Loucy (cell line): ENCODE measurements at regions not wholly inside any gene's neighbourhood (a gene's known extent, or its start where the extent isn't known, plus 50 kb on each side); places are given as distances from the start of the nearest gene placed in this dataset.

Experiments used
- H2AFZ ChIP-seq: fragments of 200-600 bp; sonication (generic); 2 replicates; pipeline ENCODE4 v1.6.0; 2016; ENCODE audit warnings: antibody characterized with exemption, mild to moderate bottlenecking, low read length, moderate library complexity
- H3F3A ChIP-seq: fragments of 200-600 bp; 2 replicates; pipeline ENCODE4 v1.6.0; 2016; ENCODE audit warnings: antibody characterized with exemption, low read depth, mild to moderate bottlenecking
- H3K27me3 ChIP-seq: fragments of 200-600 bp; sonication (generic); 2 replicates; pipeline ENCODE4 v1.6.1; 2014; ENCODE audit warnings: low read length, mild to moderate bottlenecking; ENCODE audit not compliant: insufficient read depth, poor library complexity, severe bottlenecking
- H3K36me3 ChIP-seq: fragments of 200-600 bp; sonication (generic); 2 replicates; pipeline ENCODE4 v1.6.1; 2016; ENCODE audit warnings: low read length; ENCODE audit not compliant: insufficient read depth
- H3K4me1 ChIP-seq: fragments of 200-600 bp; sonication (generic); 2 replicates; pipeline ENCODE4 v1.5.1; 2014; ENCODE audit warnings: low read length, mild to moderate bottlenecking; ENCODE audit not compliant: insufficient read depth, poor library complexity, severe bottlenecking
- H3K4me2 ChIP-seq: fragments of 200-600 bp; sonication (generic); 2 replicates; pipeline ENCODE4 v1.6.0; 2014; ENCODE audit warnings: antibody characterized with exemption, low read length, low read depth, mild to moderate bottlenecking; ENCODE audit not compliant: poor library complexity, severe bottlenecking
- H3K4me3 ChIP-seq: fragments of 200-600 bp; sonication (generic); 2 replicates; pipeline ENCODE4 v1.5.1; 2014; ENCODE audit warnings: low read length, mild to moderate bottlenecking, mixed read lengths; ENCODE audit not compliant: poor library complexity, severe bottlenecking
- H3K79me2 ChIP-seq: fragments of 200-600 bp; sonication (generic); 2 replicates; pipeline ENCODE4 v1.6.1; 2014; ENCODE audit warnings: low read length; ENCODE audit not compliant: insufficient read depth
- H3K9ac ChIP-seq: fragments of 200-600 bp; sonication (generic); 2 replicates; pipeline ENCODE4 v1.6.0; 2014; ENCODE audit warnings: mild to moderate bottlenecking, low read depth, low read length, moderate library complexity; ENCODE audit not compliant: poor library complexity, severe bottlenecking
- H3K9me2 ChIP-seq: fragments of 200-600 bp; sonication (generic); replicated peaks from 2 replicates; pipeline ENCODE4 v1.6.1; 2016; ENCODE audit warnings: low read depth, low read length, mixed read lengths
- H3K9me3 ChIP-seq: fragments of 200-600 bp; sonication (generic); 2 replicates; pipeline ENCODE4 v1.6.1; 2014; ENCODE audit warnings: mild to moderate bottlenecking, antibody characterized with exemption, low read length, low read depth; ENCODE audit not compliant: insufficient read depth
- H4K20me1 ChIP-seq: fragments of 200-600 bp; sonication (generic); 2 replicates; pipeline ENCODE4 v1.6.0; 2014; ENCODE audit warnings: antibody characterized with exemption, low read length, mild to moderate bottlenecking; ENCODE audit not compliant: insufficient read depth, poor library complexity, severe bottlenecking
- CTCF ChIP-seq: fragments of 200-600 bp; sonication (generic); conservative IDR thresholded peaks from 2 replicates; pipeline ENCODE4 v1.5.1; 2014; ENCODE audit warnings: mild to moderate bottlenecking, antibody characterized with exemption, low read length
- EZH2phosphoT487 ChIP-seq: fragments of 200-600 bp; IDR thresholded peaks from 2 replicates; pipeline ENCODE4 v1.6.1; 2018; ENCODE audit warnings: antibody characterized with exemption, mild to moderate bottlenecking, moderate library complexity, borderline replicate concordance

DNA sequence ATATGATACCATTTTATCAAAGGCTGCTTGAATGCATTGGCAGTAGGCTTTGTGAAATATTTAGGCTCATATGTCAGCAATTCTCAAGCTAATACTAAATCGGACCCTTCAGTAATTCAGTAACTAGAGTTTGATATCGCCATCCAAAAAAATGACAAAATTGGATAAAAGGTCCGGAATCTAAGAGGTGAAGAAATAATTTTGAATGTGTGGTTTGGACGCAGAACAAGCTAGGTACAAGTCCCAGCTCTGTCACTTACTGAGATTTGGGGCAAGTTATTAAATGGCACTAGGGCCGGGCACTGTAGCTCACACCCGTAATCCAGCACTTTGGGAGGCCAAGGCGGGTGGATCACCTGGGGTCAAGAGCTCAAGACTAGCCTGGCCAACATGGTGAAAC lies 956.5 kb downstream of the CDH11 start:
- H3F3A ChIP-seq: no peaks in the 10 kb centered on the region
- H3K36me3 ChIP-seq: no peaks in the 10 kb centered on the region
- H3K4me2 ChIP-seq: no peak overlapping the region
- no peaks in the 10 kb centered on the region for H4K20me1 ChIP-seq
- H2AFZ ChIP-seq: no peak overlapping the region
- H3K79me2 ChIP-seq: no peaks in the 10 kb centered on the region
- no peaks in the 10 kb centered on the region for H3K4me1 ChIP-seq
- H3K9me2 ChIP-seq: no peaks in the 10 kb centered on the region
- H3K27me3 ChIP-seq: no peaks in the 10 kb centered on the region
- no peak overlapping the region for H3K9ac ChIP-seq
- no peaks in the 10 kb centered on the region for H3K9me3 ChIP-seq
- TF ChIP-seq CTCF: no peak
- H3K4me3 ChIP-seq: no peak overlapping the region

DNA sequence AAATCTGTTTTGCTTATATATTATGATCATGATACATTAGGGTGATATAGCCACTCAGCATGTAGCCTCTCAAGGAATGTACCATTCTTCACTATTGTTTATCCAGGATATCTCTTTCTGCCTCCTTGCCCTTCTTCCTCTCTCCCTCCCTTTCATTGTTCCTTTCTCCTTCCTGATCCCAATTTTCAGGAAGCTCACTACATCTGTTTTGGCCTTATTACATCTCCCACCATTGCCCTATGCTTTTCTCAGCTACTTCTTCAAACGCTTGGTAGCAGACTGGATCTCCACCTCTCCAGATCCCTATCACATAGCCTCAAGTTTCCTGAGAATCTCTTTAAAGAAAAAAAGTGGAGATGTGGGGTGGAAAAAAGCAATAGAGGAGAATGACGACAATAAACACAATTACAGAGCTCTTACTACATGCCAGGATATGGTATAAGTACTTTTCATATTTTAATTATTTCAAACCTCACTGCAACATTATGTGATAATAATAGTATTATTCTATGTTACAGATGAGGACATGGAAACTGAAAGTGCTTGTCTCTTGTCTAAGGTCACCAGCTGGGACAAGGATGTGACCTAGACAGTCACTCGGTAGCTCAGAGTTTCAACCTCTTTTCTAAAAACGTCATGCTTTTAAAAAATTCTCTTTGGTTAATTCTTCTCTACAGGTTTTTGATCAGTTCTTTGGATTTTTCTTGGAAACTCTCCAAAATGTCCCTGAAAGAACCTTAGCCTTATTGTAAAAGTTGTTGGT lies 959.1 kb downstream of the CDH11 start:
- no peaks in the 10 kb centered on the region for H3K4me1 ChIP-seq
- H3K4me3 ChIP-seq: no peak overlapping the region
- H3K4me2 ChIP-seq: no peak overlapping the region

GRCh38 chr16:64159976-64160375 lies 961.9 kb downstream of the CDH11 start:
- Histone ChIP-seq H3K79me2 (no peaks in the 10 kb centered on the region), H3K9me3 (no peaks in the 10 kb centered on the region), H4K20me1 (no peaks in the 10 kb centered on the region), H3K4me3 (no peak overlapping the region), H3F3A (no peaks in the 10 kb centered on the region), H3K36me3 (no peaks in the 10 kb centered on the region), H3K4me1 (no peaks in the 10 kb centered on the region), H2AFZ (no peak overlapping the region), H3K9ac (no peak overlapping the region), H3K4me2 (no peak overlapping the region), H3K27me3 (no peaks in the 10 kb centered on the region), H3K9me2 (no peaks in the 10 kb centered on the region)
- TF ChIP-seq CTCF: no peak

More for the DNA sequence above, 959.1 kb downstream of the CDH11 start:
- Histone ChIP-seq H4K20me1 (no peaks in the 10 kb centered on the region), H3K9me3 (no peaks in the 10 kb centered on the region), H3K79me2 (no peaks in the 10 kb centered on the region), H3K27me3 (no peaks in the 10 kb centered on the region), H3F3A (no peaks in the 10 kb centered on the region), H3K9ac (no peak overlapping the region), H2AFZ (no peak overlapping the region), H3K9me2 (no peaks in the 10 kb centered on the region), H3K36me3 (no peaks in the 10 kb centered on the region)
- TF ChIP-seq EZH2phosphoT487: no peak
- no peak for TF ChIP-seq CTCF
